ENCODE measurements at regions not wholly inside any gene's neighbourhood (a gene's known extent, or its start where the extent isn't known, plus 50 kb on each side); places are given as distances from the start of the nearest gene placed in this dataset.

- intact Hi-C loops (cut with micrococcal nuclease), result no loop called here
- ChIA-PET CTCF (interaction anchor here (0.6 kb wide), 1 partner anchor 1245 kb away, joined by 3 read pairs; no protein-coding TSS in a partner anchor), POLR2A (no interaction called here)
- Histone ChIP-seq H3K27me3 (ENCODE audit: control insufficient read depth in 2 of 2, insufficient read depth in 2 of 2, low read length in 2 of 2) (no peaks in the 10 kb centered on the region), H3K4me3 (ENCODE audit: low read length) (no peak overlapping the region), H3K9me3 (ENCODE audit: control insufficient read depth in 2 of 3, low read length in 3 of 3) (no peaks in the 10 kb centered on the region), H3K36me3 (ENCODE audit: control insufficient read depth in 2 of 3, insufficient read depth in 3 of 3, low read length in 3 of 3) (no peaks in the 10 kb centered on the region), H3K4me1 (ENCODE audit: control insufficient read depth in 2 of 2, insufficient read depth in 2 of 2, low read length in 2 of 2) (no peaks in the 10 kb centered on the region), H3K27ac (ENCODE audit: low read depth, low read length) (no peak overlapping the region)
- no peak for ATAC-seq
- H3K4me1 Mint-ChIP-seq, result peaks cover 4 to 38% (median 6%) of the 10 kb centered on the region in 7 donors
- DNase-seq, result no peak
- peak overlapping the region in 3 of 9 donors; percentile 5 to 77 (median 26) for H3K27ac Mint-ChIP-seq
- H3K36me3 Mint-ChIP-seq, result no peaks in the 10 kb centered on the region
- peaks cover 0 to 7% (median 0%) of the 10 kb centered on the region in 5 donors for H3K27me3 Mint-ChIP-seq
- H3K9me3 Mint-ChIP-seq, result no peaks in the 10 kb centered on the region
- peak overlapping the region in 1 of 10 donors; percentile 47 for H3K4me3 Mint-ChIP-seq
Observed at GRCh38 chr20:50353289-50353961, 156.8 kb upstream of the PTPN1 start.

- no peaks in the 10 kb centered on the region for H3K9me3 Mint-ChIP-seq
- no peak overlapping the region for H3K27ac ChIP-seq (ENCODE audit: low read depth, low read length)
- DNase-seq, result no peak
Observed at GRCh38 chr20:50354721-50355589, 155.2 kb upstream of the PTPN1 start.

GRCh38 chr20:50355590-50356524 is 154.3 kb upstream of the PTPN1 start:
- ATAC-seq (no peak), DNase-seq (no peak)
- Mint-ChIP-seq H3K4me3 (no peak overlapping the region), H3K36me3 (no peaks in the 10 kb centered on the region), H3K27ac (no peak overlapping the region), H3K27me3 (peaks cover 0 to 7% (median 0%) of the 10 kb centered on the region in 5 donors), H3K9me3 (no peaks in the 10 kb centered on the region), H3K4me1 (peaks cover 4 to 27% (median 6%) of the 10 kb centered on the region in 7 donors)
- CTCF ChIA-PET, result no interaction called here
- Histone ChIP-seq H3K27me3 (ENCODE audit: control insufficient read depth in 2 of 2, insufficient read depth in 2 of 2, low read length in 2 of 2) (no peaks in the 10 kb centered on the region), H3K27ac (ENCODE audit: low read depth, low read length) (no peak overlapping the region), H3K9me3 (ENCODE audit: control insufficient read depth in 2 of 3, low read length in 3 of 3) (no peaks in the 10 kb centered on the region), H3K4me3 (ENCODE audit: low read length) (no peak overlapping the region), H3K36me3 (ENCODE audit: control insufficient read depth in 2 of 3, insufficient read depth in 3 of 3, low read length in 3 of 3) (no peaks in the 10 kb centered on the region), H3K4me1 (ENCODE audit: control insufficient read depth in 2 of 2, insufficient read depth in 2 of 2, low read length in 2 of 2) (no peaks in the 10 kb centered on the region)
- POLR2A ChIA-PET, result no interaction called here
- intact Hi-C loops (cut with micrococcal nuclease), result no loop called here

More at GRCh38 chr20:50354721-50355589, 155.2 kb upstream of the PTPN1 start:
- Mint-ChIP-seq H3K4me3 (no peak overlapping the region), H3K27ac (no peak overlapping the region), H3K4me1 (peaks cover 4 to 35% (median 6%) of the 10 kb centered on the region in 7 donors), H3K36me3 (no peaks in the 10 kb centered on the region), H3K27me3 (peaks cover 0 to 7% (median 0%) of the 10 kb centered on the region in 5 donors)
- no peaks in the 10 kb centered on the region for H3K4me1 ChIP-seq (ENCODE audit: control insufficient read depth in 2 of 2, insufficient read depth in 2 of 2, low read length in 2 of 2)
- H3K27me3 ChIP-seq (ENCODE audit: control insufficient read depth in 2 of 2, insufficient read depth in 2 of 2, low read length in 2 of 2), result no peaks in the 10 kb centered on the region
- ATAC-seq, result no peak
- no peaks in the 10 kb centered on the region for H3K9me3 ChIP-seq (ENCODE audit: control insufficient read depth in 2 of 3, low read length in 3 of 3)
- intact Hi-C loops (cut with micrococcal nuclease), result no loop called here
- ChIA-PET POLR2A (no interaction called here), CTCF (no interaction called here)
- no peaks in the 10 kb centered on the region for H3K36me3 ChIP-seq (ENCODE audit: control insufficient read depth in 2 of 3, insufficient read depth in 3 of 3, low read length in 3 of 3)
- no peak overlapping the region for H3K4me3 ChIP-seq (ENCODE audit: low read length)

- no peak overlapping the region for H3K4me3 Mint-ChIP-seq
Observed at GRCh38 chr20:50356525-50356885, 153.7 kb upstream of the PTPN1 start.

GRCh38 chr20:50356962-50357782 is 153.0 kb upstream of the PTPN1 start:
- Histone ChIP-seq H3K4me3 (ENCODE audit: low read length) (no peak overlapping the region), H3K27me3 (ENCODE audit: control insufficient read depth in 2 of 2, insufficient read depth in 2 of 2, low read length in 2 of 2) (no peaks in the 10 kb centered on the region), H3K9me3 (ENCODE audit: control insufficient read depth in 2 of 3, low read length in 3 of 3) (no peaks in the 10 kb centered on the region), H3K36me3 (ENCODE audit: control insufficient read depth in 2 of 3, insufficient read depth in 3 of 3, low read length in 3 of 3) (no peaks in the 10 kb centered on the region), H3K4me1 (ENCODE audit: control insufficient read depth in 2 of 2, insufficient read depth in 2 of 2, low read length in 2 of 2) (no peaks in the 10 kb centered on the region), H3K27ac (ENCODE audit: low read depth, low read length) (no peak overlapping the region)
- DNase-seq, result no peak
- no peak for ATAC-seq
- peaks cover 0 to 7% (median 0%) of the 10 kb centered on the region in 5 donors for H3K27me3 Mint-ChIP-seq
- no peak overlapping the region for H3K4me3 Mint-ChIP-seq
- POLR2A ChIA-PET, result no interaction called here
- no peaks in the 10 kb centered on the region for H3K36me3 Mint-ChIP-seq
- intact Hi-C loops (cut with micrococcal nuclease), result no loop called here
- CTCF ChIA-PET, result no interaction called here
- no peaks in the 10 kb centered on the region for H3K9me3 Mint-ChIP-seq
- peaks cover 4 to 20% (median 6%) of the 10 kb centered on the region in 7 donors for H3K4me1 Mint-ChIP-seq
- no peak overlapping the region for H3K27ac Mint-ChIP-seq

More at GRCh38 chr20:50356525-50356885, 153.7 kb upstream of the PTPN1 start:
- Histone ChIP-seq H3K9me3 (ENCODE audit: control insufficient read depth in 2 of 3, low read length in 3 of 3) (no peaks in the 10 kb centered on the region), H3K4me3 (ENCODE audit: low read length) (no peak overlapping the region), H3K27ac (ENCODE audit: low read depth, low read length) (no peak overlapping the region), H3K4me1 (ENCODE audit: control insufficient read depth in 2 of 2, insufficient read depth in 2 of 2, low read length in 2 of 2) (no peaks in the 10 kb centered on the region), H3K27me3 (ENCODE audit: control insufficient read depth in 2 of 2, insufficient read depth in 2 of 2, low read length in 2 of 2) (no peaks in the 10 kb centered on the region), H3K36me3 (ENCODE audit: control insufficient read depth in 2 of 3, insufficient read depth in 3 of 3, low read length in 3 of 3) (no peaks in the 10 kb centered on the region)
- intact Hi-C loops (cut with micrococcal nuclease), result no loop called here
- no peaks in the 10 kb centered on the region for H3K36me3 Mint-ChIP-seq
- ATAC-seq, result no peak
- DNase-seq, result no peak
- POLR2A ChIA-PET, result no interaction called here
- H3K27ac Mint-ChIP-seq, result no peak overlapping the region
- H3K4me1 Mint-ChIP-seq, result peaks cover 4 to 23% (median 6%) of the 10 kb centered on the region in 7 donors
- H3K9me3 Mint-ChIP-seq, result no peaks in the 10 kb centered on the region
- CTCF ChIA-PET, result no interaction called here
- H3K27me3 Mint-ChIP-seq, result peaks cover 0 to 7% (median 0%) of the 10 kb centered on the region in 5 donors

- no peak for DNase-seq
- H3K27ac Mint-ChIP-seq, result no peak overlapping the region
- H3K9me3 Mint-ChIP-seq, result no peaks in the 10 kb centered on the region
- H3K27ac ChIP-seq (ENCODE audit: low read depth, low read length), result no peak overlapping the region
- H3K4me1 ChIP-seq (ENCODE audit: control insufficient read depth in 2 of 2, insufficient read depth in 2 of 2, low read length in 2 of 2), result no peaks in the 10 kb centered on the region
- H3K9me3 ChIP-seq (ENCODE audit: control insufficient read depth in 2 of 3, low read length in 3 of 3), result no peaks in the 10 kb centered on the region
- ATAC-seq, result no peak
- H3K36me3 ChIP-seq (ENCODE audit: control insufficient read depth in 2 of 3, insufficient read depth in 3 of 3, low read length in 3 of 3), result no peaks in the 10 kb centered on the region
- H3K36me3 Mint-ChIP-seq, result no peaks in the 10 kb centered on the region
- H3K27me3 Mint-ChIP-seq, result peaks cover 0 to 3% (median 0%) of the 10 kb centered on the region in 5 donors
- H3K27me3 ChIP-seq (ENCODE audit: control insufficient read depth in 2 of 2, insufficient read depth in 2 of 2, low read length in 2 of 2), result no peaks in the 10 kb centered on the region
- no peak overlapping the region for H3K4me3 ChIP-seq (ENCODE audit: low read length)
- ChIA-PET POLR2A (no interaction called here), CTCF (interaction anchor here (0.5 kb wide), 1 partner anchor 392 kb away, joined by 4 read pairs; no protein-coding TSS in a partner anchor)
- H3K4me1 Mint-ChIP-seq, result peaks cover 4 to 15% (median 6%) of the 10 kb centered on the region in 7 donors
- intact Hi-C loops (cut with micrococcal nuclease), result no loop called here
- H3K4me3 Mint-ChIP-seq, result no peak overlapping the region
Observed at GRCh38 chr20:50357783-50358161, 152.4 kb upstream of the PTPN1 start.
